Astrocyte (in vitro differentiated cells and primary cell): ENCODE measurements at regions not wholly inside any gene's neighbourhood (a gene's known extent, or its start where the extent isn't known, plus 50 kb on each side); places are given as distances from the start of the nearest gene placed in this dataset.

ENCODE experiments used
- DNase-seq: peaks from one replicate; pipeline ENCODE4 v3.0.0-alpha.2; 2010; ENCODE audit warnings: low read depth
- FAIRE-seq: peaks from 2 replicates; lab custom pipeline; 2011; peaks lifted over from hg19 to GRCh38; lab: Jason Lieb, UNC
- H2AFZ ChIP-seq: 2 replicates; pipeline ENCODE4 v1.6.0; 2012; ENCODE audit warnings: low read depth, low read length, inconsistent platforms
- H3K27ac ChIP-seq: 2 replicates; pipeline ENCODE4 v1.5.1; 2011; ENCODE audit warnings: low read depth, low read length, inconsistent platforms
- H3K27me3 ChIP-seq: 2 replicates; pipeline ENCODE4 v1.6.0; 2011; ENCODE audit warnings: low read length, inconsistent platforms; ENCODE audit not compliant: insufficient read depth
- H3K36me3 ChIP-seq: 2 replicates; pipeline ENCODE4 v1.5.1; 2011; ENCODE audit warnings: low read length, inconsistent platforms; ENCODE audit not compliant: insufficient read depth
- H3K4me1 ChIP-seq: 2 replicates; pipeline ENCODE4 v1.5.1; 2011; ENCODE audit warnings: low read length, inconsistent platforms; ENCODE audit not compliant: insufficient read depth
- H3K4me2 ChIP-seq: 2 replicates; pipeline ENCODE4 v1.6.0; 2012; ENCODE audit warnings: low read length, inconsistent platforms
- H3K4me3 ChIP-seq: 2 replicates; pipeline ENCODE4 v1.5.1; 2011; ENCODE audit warnings: low read depth, mild to moderate bottlenecking, low read length, inconsistent platforms; ENCODE audit not compliant: insufficient read depth
- H3K79me2 ChIP-seq: 2 replicates; pipeline ENCODE4 v1.6.0; 2012; ENCODE audit warnings: mild to moderate bottlenecking, low read length, inconsistent platforms; ENCODE audit not compliant: insufficient read depth
- H3K9ac ChIP-seq: 2 replicates; pipeline ENCODE4 v1.6.0; 2012; ENCODE audit warnings: mild to moderate bottlenecking, low read length, inconsistent platforms
- H3K9me3 ChIP-seq: 2 replicates; pipeline ENCODE4 v1.5.1; 2012; ENCODE audit warnings: low read depth, mild to moderate bottlenecking, low read length, inconsistent platforms; ENCODE audit not compliant: insufficient read depth
- H4K20me1 ChIP-seq: 2 replicates; pipeline ENCODE4 v1.6.0; 2012; ENCODE audit warnings: low read length, inconsistent platforms; ENCODE audit not compliant: insufficient read depth
- H3K27ac Mint-ChIP-seq: one replicate; pipeline ENCODE4 v1.8.0; 2021; ENCODE audit warnings: mild to moderate bottlenecking, mixed read lengths; ENCODE audit not compliant: unreplicated experiment
- H3K27me3 Mint-ChIP-seq: one replicate; pipeline ENCODE4 v1.8.0; 2021; ENCODE audit warnings: low read depth, mixed read lengths; ENCODE audit not compliant: unreplicated experiment
- H3K36me3 Mint-ChIP-seq: one replicate; pipeline ENCODE4 v1.8.0; 2021; ENCODE audit warnings: low read depth, mixed read lengths; ENCODE audit not compliant: unreplicated experiment
- H3K4me1 Mint-ChIP-seq: one replicate; pipeline ENCODE4 v1.8.0; 2021; ENCODE audit warnings: low read depth, mixed read lengths; ENCODE audit not compliant: unreplicated experiment
- H3K4me3 Mint-ChIP-seq: one replicate; pipeline ENCODE4 v1.8.0; 2021; ENCODE audit warnings: mild to moderate bottlenecking, moderate library complexity, mixed read lengths; ENCODE audit not compliant: unreplicated experiment
- H3K9me3 Mint-ChIP-seq: one replicate; pipeline ENCODE4 v1.8.0; 2021; ENCODE audit warnings: mild to moderate bottlenecking, mixed read lengths; ENCODE audit not compliant: unreplicated experiment
- EZH2 ChIP-seq: IDR thresholded peaks from 2 replicates; pipeline ENCODE4 v1.6.1; 2012; ENCODE audit warnings: mild to moderate bottlenecking, low read length, inconsistent platforms; ENCODE audit not compliant: insufficient read depth
- TF ChIP-seq, protein P1 (sequence below): IDR thresholded peaks from 2 replicates; pipeline ENCODE4 v1.5.1; 2011; ENCODE audit warnings: low read depth, mild to moderate bottlenecking, inconsistent platforms, low read length, moderate library complexity; ENCODE audit not compliant: insufficient read depth

DNA sequence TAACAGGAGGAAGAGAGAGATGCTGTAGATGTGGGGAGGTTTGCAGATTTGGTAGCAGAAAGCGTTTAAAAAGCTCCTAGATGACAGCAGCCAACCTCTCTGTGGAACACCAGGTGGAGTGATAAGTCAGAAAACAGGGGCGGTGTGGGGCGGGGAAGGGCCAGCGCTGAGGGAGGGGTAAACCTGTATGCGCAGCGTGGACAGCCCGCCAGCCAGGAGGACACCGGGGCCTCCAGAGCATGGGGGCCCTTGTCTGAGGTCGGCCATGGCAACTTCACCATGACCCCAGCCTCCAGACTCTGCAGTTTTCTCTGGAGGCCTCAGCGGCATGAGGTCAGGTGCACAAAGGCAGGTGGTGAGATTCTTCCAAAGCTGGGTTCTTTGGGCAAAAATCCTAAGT is 423.7 kb downstream of the BRD1 start:
- H3K4me3 Mint-ChIP-seq: no peak overlapping the region
- DNase-seq (no peak), FAIRE-seq (no peak)
- peaks cover 6% of the 10 kb centered on the region for H3K4me1 ChIP-seq
- no peak overlapping the region for H3K4me2 ChIP-seq
- H3K36me3 ChIP-seq: no peaks in the 10 kb centered on the region
- H3K4me1 Mint-ChIP-seq: no peaks in the 10 kb centered on the region
- no peak overlapping the region for H3K9ac ChIP-seq
- no peak for TF ChIP-seq EZH2
- TF ChIP-seq, protein P1, sequence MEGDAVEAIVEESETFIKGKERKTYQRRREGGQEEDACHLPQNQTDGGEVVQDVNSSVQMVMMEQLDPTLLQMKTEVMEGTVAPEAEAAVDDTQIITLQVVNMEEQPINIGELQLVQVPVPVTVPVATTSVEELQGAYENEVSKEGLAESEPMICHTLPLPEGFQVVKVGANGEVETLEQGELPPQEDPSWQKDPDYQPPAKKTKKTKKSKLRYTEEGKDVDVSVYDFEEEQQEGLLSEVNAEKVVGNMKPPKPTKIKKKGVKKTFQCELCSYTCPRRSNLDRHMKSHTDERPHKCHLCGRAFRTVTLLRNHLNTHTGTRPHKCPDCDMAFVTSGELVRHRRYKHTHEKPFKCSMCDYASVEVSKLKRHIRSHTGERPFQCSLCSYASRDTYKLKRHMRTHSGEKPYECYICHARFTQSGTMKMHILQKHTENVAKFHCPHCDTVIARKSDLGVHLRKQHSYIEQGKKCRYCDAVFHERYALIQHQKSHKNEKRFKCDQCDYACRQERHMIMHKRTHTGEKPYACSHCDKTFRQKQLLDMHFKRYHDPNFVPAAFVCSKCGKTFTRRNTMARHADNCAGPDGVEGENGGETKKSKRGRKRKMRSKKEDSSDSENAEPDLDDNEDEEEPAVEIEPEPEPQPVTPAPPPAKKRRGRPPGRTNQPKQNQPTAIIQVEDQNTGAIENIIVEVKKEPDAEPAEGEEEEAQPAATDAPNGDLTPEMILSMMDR: no peak
- H3K9me3 Mint-ChIP-seq: peaks cover 2% of the 10 kb centered on the region
- no peaks in the 10 kb centered on the region for H3K36me3 Mint-ChIP-seq
- H3K79me2 ChIP-seq: no peaks in the 10 kb centered on the region
- H3K4me3 ChIP-seq: no peak overlapping the region
- peaks cover 20% of the 10 kb centered on the region for H3K27me3 Mint-ChIP-seq
- H3K9me3 ChIP-seq: peaks cover 8% of the 10 kb centered on the region
- H3K27ac Mint-ChIP-seq: no peak overlapping the region
- H4K20me1 ChIP-seq: no peaks in the 10 kb centered on the region
- H2AFZ ChIP-seq: no peak overlapping the region
- H3K27ac ChIP-seq: no peak overlapping the region
- H3K27me3 ChIP-seq: no peaks in the 10 kb centered on the region

DNA sequence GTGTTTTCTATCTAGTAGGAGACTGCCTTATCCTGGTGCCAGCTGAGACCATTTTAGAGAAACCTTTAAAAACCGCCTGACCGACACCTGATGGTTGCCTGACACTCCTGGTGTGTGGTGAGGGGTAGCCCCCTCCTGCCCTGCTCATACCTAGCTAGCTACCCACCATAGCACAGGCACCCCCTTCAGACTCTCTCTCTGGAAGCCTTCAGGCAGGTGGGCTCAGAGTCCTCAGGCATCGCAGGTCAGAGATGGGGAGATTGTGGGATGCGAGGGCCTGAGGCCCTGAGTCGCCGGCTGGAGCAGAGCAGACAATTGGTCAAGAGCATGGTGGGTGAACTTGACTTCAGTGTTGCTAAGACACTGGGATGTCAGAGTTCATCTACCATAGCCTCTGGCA is 424.6 kb downstream of the BRD1 start:
- Mint-ChIP-seq H3K9me3 (peaks cover 2% of the 10 kb centered on the region), H3K4me1 (no peaks in the 10 kb centered on the region), H3K4me3 (no peak overlapping the region), H3K27ac (no peak overlapping the region), H3K36me3 (no peaks in the 10 kb centered on the region), H3K27me3 (peaks cover 23% of the 10 kb centered on the region)
- no peaks in the 10 kb centered on the region for H4K20me1 ChIP-seq
- no peak for DNase-seq
- H3K4me1 ChIP-seq: peaks cover 6% of the 10 kb centered on the region
- TF ChIP-seq, protein P1: no peak
- TF ChIP-seq EZH2: no peak
- no peaks in the 10 kb centered on the region for H3K79me2 ChIP-seq
- no peak overlapping the region for H2AFZ ChIP-seq
- no peak overlapping the region for H3K4me2 ChIP-seq
- H3K4me3 ChIP-seq: no peak overlapping the region
- H3K36me3 ChIP-seq: no peaks in the 10 kb centered on the region
- H3K9me3 ChIP-seq: peaks cover 8% of the 10 kb centered on the region
- no peak overlapping the region for H3K27ac ChIP-seq
- H3K27me3 ChIP-seq: no peaks in the 10 kb centered on the region
- no peak overlapping the region for H3K9ac ChIP-seq
- FAIRE-seq: no peak

DNA sequence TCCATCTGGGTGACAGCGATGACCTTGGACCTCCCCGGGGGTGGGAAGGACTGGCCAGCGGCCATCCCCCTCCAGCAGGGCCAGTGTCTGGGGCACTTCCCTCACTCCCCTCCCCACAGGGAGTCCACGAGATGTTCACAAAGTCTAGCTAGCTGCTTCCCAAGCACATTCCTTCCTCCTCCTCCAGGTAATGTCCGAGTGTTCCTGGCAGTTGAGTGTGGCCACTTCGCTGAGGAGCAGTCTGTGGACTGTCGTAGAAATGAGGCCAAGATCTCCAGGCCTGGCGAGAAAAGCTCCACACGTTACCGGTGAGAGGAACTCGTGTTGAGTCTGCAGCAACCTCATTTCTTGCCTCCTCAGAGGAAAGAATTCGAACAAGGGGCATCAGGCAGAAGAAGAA is 425.5 kb downstream of the BRD1 start:
- peaks cover 8% of the 10 kb centered on the region for H3K9me3 ChIP-seq
- FAIRE-seq: no peak
- no peaks in the 10 kb centered on the region for H4K20me1 ChIP-seq
- no peak overlapping the region for H3K9ac ChIP-seq
- TF ChIP-seq, protein P1: no peak
- TF ChIP-seq EZH2: no peak
- H3K27ac ChIP-seq: no peak overlapping the region
- peaks cover 2% of the 10 kb centered on the region for H3K9me3 Mint-ChIP-seq
- H3K4me1 Mint-ChIP-seq: peaks cover 5% of the 10 kb centered on the region
- H3K79me2 ChIP-seq: no peaks in the 10 kb centered on the region
- no peak overlapping the region for H3K4me2 ChIP-seq
- H3K4me1 ChIP-seq: peaks cover 6% of the 10 kb centered on the region
- peaks cover 22% of the 10 kb centered on the region for H3K27me3 Mint-ChIP-seq
- H3K27me3 ChIP-seq: no peaks in the 10 kb centered on the region
- H3K36me3 Mint-ChIP-seq: no peaks in the 10 kb centered on the region
- no peak for DNase-seq
- H3K4me3 ChIP-seq: no peak overlapping the region
- H3K4me3 Mint-ChIP-seq: no peak overlapping the region
- H2AFZ ChIP-seq: no peak overlapping the region
- no peaks in the 10 kb centered on the region for H3K36me3 ChIP-seq
- no peak overlapping the region for H3K27ac Mint-ChIP-seq
